Ectodermal cell (in vitro differentiated cells): ENCODE measurements at regions not wholly inside any gene's neighbourhood (a gene's known extent, or its start where the extent isn't known, plus 50 kb on each side); places are given as distances from the start of the nearest gene placed in this dataset.

Experiments used
- H3K27ac ChIP-seq: 2 replicates; pipeline ENCODE4 v1.7.0; 2013; ENCODE audit warnings: mild to moderate bottlenecking, low read depth, low read length; ENCODE audit not compliant: insufficient read depth, poor library complexity, severe bottlenecking
- H3K27me3 ChIP-seq: 2 replicates; pipeline ENCODE4 v1.7.0; 2013; ENCODE audit warnings: mild to moderate bottlenecking, low read length; ENCODE audit not compliant: insufficient read depth, control insufficient read depth, poor library complexity, severe bottlenecking
- H3K36me3 ChIP-seq: one replicate; pipeline ENCODE4 v1.7.0; 2013; ENCODE audit warnings: low read length; ENCODE audit not compliant: control insufficient read depth, insufficient read depth
- H3K4me1 ChIP-seq: one replicate; pipeline ENCODE4 v1.7.0; 2013; ENCODE audit warnings: low read length; ENCODE audit not compliant: control insufficient read depth, insufficient read depth
- H3K4me3 ChIP-seq: 2 replicates; pipeline ENCODE4 v1.7.0; 2013; ENCODE audit warnings: low read depth, low read length, control low read depth; ENCODE audit not compliant: insufficient read depth
- H3K9me3 ChIP-seq: 2 replicates; pipeline ENCODE4 v1.7.0; 2013; ENCODE audit warnings: mild to moderate bottlenecking, low read length, moderate library complexity; ENCODE audit not compliant: control insufficient read depth
- WGBS, 2 experiments: methylation state at CpG; one replicate each; pipeline ENCODE4 v1.1.7; 2013; ENCODE audit warnings: missing lambda C conversion rate in 2 of 2; 5-methylcytosine and 5-hydroxymethylcytosine counted together

- Histone ChIP-seq H3K27ac (no peak overlapping the region), H3K4me1 (no peaks in the 10 kb centered on the region), H3K9me3 (no peaks in the 10 kb centered on the region), H3K4me3 (no peak overlapping the region), H3K36me3 (no peaks in the 10 kb centered on the region), H3K27me3 (no peaks in the 10 kb centered on the region)
- 91 to 96% methylated on average over 2 to 4 of the region's 4 CpGs for WGBS, 2 experiments
These were observed 537.6 kb upstream of the TYRP1 start for GRCh38 chr9:12155401-12156134.

DNA sequence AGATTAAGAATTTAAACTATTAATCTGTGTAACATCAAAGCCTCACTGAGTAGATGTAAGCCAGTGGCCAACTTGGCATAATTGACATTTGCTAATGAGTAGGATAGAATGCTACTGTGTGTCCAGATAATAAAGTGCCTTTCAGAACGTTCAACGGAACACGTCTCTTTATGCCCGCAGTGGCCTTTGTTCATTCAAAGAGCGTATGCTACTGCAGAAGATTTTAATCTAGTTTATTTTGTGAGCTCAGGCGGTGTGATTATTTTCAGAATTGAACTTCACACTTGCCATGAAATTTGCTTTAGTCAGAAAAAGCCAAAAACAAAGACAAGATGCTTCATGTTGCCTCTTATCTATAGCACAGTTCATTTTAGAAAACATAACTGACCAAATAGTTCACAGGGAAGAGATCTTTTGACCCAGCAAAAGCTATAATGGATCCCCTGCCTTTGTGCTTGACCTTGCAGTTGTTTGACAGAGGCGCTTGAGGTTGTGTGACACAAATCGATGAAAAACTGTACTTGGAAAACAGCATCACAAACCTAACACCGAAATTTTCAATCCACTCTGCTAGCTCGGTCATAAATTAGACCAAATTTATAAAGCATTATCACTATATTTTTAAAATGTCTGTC, 530.9 kb upstream of the TYRP1 start:
- WGBS, 2 experiments, result 87 to 89% methylated on average over 9 of the region's 10 CpGs
- Histone ChIP-seq H3K36me3 (no peaks in the 10 kb centered on the region), H3K9me3 (no peaks in the 10 kb centered on the region), H3K4me1 (no peaks in the 10 kb centered on the region), H3K4me3 (no peak overlapping the region), H3K27ac (no peak overlapping the region), H3K27me3 (no peaks in the 10 kb centered on the region)

GRCh38 chr9:12163723-12164458, 529.3 kb upstream of the TYRP1 start:
- WGBS, 2 experiments, result 79 to 97% methylated on average over 2 of the region's 3 CpGs
- H3K4me1 ChIP-seq, result no peaks in the 10 kb centered on the region

GRCh38 chr9:12166518-12166917, 526.7 kb upstream of the TYRP1 start:
- no peaks in the 10 kb centered on the region for H3K4me1 ChIP-seq
- no peak overlapping the region for H3K27ac ChIP-seq
- H3K36me3 ChIP-seq, result no peaks in the 10 kb centered on the region
- WGBS, 2 experiments, result 88 to 100% methylated on average over 2 of the region's 2 CpGs
- no peaks in the 10 kb centered on the region for H3K27me3 ChIP-seq
- no peaks in the 10 kb centered on the region for H3K9me3 ChIP-seq
- H3K4me3 ChIP-seq, result no peak overlapping the region

More at GRCh38 chr9:12163723-12164458, 529.3 kb upstream of the TYRP1 start:
- no peak overlapping the region for H3K27ac ChIP-seq
- no peaks in the 10 kb centered on the region for H3K27me3 ChIP-seq
- H3K9me3 ChIP-seq, result no peaks in the 10 kb centered on the region
- no peaks in the 10 kb centered on the region for H3K36me3 ChIP-seq
- no peak overlapping the region for H3K4me3 ChIP-seq

GRCh38 chr9:12170456-12170855, 522.7 kb upstream of the TYRP1 start:
- no peaks in the 10 kb centered on the region for H3K9me3 ChIP-seq
- no peak overlapping the region for H3K27ac ChIP-seq
- WGBS, 2 experiments, result 91 to 100% methylated on average over 1 of the region's 1 CpG
- no peaks in the 10 kb centered on the region for H3K27me3 ChIP-seq
- H3K4me1 ChIP-seq, result no peaks in the 10 kb centered on the region
- no peak overlapping the region for H3K4me3 ChIP-seq
- H3K36me3 ChIP-seq, result no peaks in the 10 kb centered on the region

- WGBS, 2 experiments, result no CpG with 5 or more reads among the region's 1 CpG
- Histone ChIP-seq H3K9me3 (no peaks in the 10 kb centered on the region), H3K27ac (no peak overlapping the region)
These were observed 514.6 kb upstream of the TYRP1 start for GRCh38 chr9:12178634-12179033.

DNA sequence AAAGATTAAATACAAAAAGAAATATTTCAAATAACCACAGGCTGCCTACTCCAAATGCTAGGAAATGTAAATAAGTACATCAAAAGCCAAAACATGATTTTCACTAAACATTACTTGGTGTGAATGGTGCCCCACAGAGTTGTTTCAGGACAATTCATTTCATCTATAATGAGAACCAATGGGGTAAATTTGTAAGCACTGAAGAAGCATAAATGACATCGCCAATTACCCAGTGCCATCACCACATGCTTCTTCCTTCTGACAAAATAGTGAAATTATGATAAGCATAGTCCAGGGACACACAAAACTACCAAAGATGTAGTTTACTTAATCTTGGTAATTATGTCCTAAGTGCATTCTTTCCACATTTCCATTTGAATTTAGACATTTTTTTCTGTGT, 510.4 kb upstream of the TYRP1 start:
- 100% methylated on average over 1 of the region's 1 CpG; no CpG with 5 or more reads in 1 of the 2 experiments for WGBS, 2 experiments
- no peak overlapping the region for H3K4me3 ChIP-seq
- no peaks in the 10 kb centered on the region for H3K27me3 ChIP-seq
- H3K27ac ChIP-seq, result no peak overlapping the region
- no peaks in the 10 kb centered on the region for H3K4me1 ChIP-seq
- no peaks in the 10 kb centered on the region for H3K9me3 ChIP-seq
- no peaks in the 10 kb centered on the region for H3K36me3 ChIP-seq

More at GRCh38 chr9:12178634-12179033, 514.6 kb upstream of the TYRP1 start:
- Histone ChIP-seq H3K4me1 (no peaks in the 10 kb centered on the region), H3K27me3 (no peaks in the 10 kb centered on the region), H3K4me3 (no peak overlapping the region), H3K36me3 (no peaks in the 10 kb centered on the region)

GRCh38 chr9:12183321-12183720, 509.9 kb upstream of the TYRP1 start:
- Histone ChIP-seq H3K9me3 (no peaks in the 10 kb centered on the region), H3K4me3 (no peak overlapping the region), H3K4me1 (no peaks in the 10 kb centered on the region), H3K27ac (no peak overlapping the region), H3K27me3 (no peaks in the 10 kb centered on the region), H3K36me3 (no peaks in the 10 kb centered on the region)
- 100% methylated on average over 1 to 2 of the region's 3 CpGs for WGBS, 2 experiments

DNA sequence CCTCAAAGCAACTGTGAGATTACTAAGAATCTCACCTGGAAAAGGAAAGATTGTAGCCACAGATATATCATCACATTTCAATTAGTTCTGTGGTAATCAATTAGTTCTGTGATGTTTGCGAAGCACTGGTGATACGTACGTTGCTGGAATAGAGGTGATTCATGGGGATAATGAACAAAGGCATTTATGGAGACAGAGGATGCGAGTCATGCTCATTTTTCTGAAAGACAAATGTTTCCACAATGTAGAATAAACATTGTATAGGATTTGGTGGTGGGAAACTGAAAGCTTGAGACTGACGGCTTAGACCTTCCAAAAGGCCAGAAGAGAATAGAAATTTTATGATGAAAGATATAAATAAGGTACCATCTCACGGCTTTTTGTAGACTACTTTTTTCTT, 507.3 kb upstream of the TYRP1 start:
- WGBS, 2 experiments, result 84 to 95% methylated on average over 5 to 6 of the region's 6 CpGs
- H3K9me3 ChIP-seq, result no peaks in the 10 kb centered on the region

GRCh38 chr9:12191630-12192029, 501.6 kb upstream of the TYRP1 start:
- Histone ChIP-seq H3K4me1 (no peaks in the 10 kb centered on the region), H3K27ac (no peak overlapping the region), H3K4me3 (no peak overlapping the region), H3K27me3 (no peaks in the 10 kb centered on the region), H3K36me3 (no peaks in the 10 kb centered on the region), H3K9me3 (no peaks in the 10 kb centered on the region)
- 93 to 98% methylated on average over 2 of the region's 2 CpGs for WGBS, 2 experiments

More for the DNA sequence above, 507.3 kb upstream of the TYRP1 start:
- Histone ChIP-seq H3K36me3 (no peaks in the 10 kb centered on the region), H3K27me3 (no peaks in the 10 kb centered on the region), H3K27ac (no peak overlapping the region), H3K4me3 (no peak overlapping the region), H3K4me1 (no peaks in the 10 kb centered on the region)
